ENCODE measurements at regions not wholly inside any gene's neighbourhood (a gene's known extent, or its start where the extent isn't known, plus 50 kb on each side); places are given as distances from the start of the nearest gene placed in this dataset.

DNA sequence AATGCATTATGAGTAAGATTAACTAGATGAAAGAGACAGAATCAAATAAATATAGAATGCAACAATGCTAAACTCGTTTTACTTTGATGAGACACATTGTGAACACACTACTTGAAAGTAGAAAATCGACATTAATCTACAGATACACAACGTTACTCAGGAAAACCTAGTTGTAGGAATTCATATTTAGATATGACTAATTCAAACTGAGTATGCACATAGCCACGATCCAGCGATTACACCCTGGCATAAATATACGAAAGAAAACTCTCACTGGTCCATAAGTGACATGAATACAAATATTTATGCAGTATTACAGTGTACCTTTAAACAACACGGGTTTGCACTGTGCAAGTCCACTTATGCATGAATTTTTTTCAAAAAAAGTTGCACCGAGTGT is 485.6 kb downstream of the TMX3 start:
- no peak for DNase-seq (ENCODE audit: low read depth)
- TF ChIP-seq, protein P1, sequence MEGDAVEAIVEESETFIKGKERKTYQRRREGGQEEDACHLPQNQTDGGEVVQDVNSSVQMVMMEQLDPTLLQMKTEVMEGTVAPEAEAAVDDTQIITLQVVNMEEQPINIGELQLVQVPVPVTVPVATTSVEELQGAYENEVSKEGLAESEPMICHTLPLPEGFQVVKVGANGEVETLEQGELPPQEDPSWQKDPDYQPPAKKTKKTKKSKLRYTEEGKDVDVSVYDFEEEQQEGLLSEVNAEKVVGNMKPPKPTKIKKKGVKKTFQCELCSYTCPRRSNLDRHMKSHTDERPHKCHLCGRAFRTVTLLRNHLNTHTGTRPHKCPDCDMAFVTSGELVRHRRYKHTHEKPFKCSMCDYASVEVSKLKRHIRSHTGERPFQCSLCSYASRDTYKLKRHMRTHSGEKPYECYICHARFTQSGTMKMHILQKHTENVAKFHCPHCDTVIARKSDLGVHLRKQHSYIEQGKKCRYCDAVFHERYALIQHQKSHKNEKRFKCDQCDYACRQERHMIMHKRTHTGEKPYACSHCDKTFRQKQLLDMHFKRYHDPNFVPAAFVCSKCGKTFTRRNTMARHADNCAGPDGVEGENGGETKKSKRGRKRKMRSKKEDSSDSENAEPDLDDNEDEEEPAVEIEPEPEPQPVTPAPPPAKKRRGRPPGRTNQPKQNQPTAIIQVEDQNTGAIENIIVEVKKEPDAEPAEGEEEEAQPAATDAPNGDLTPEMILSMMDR (IDR thresholded peaks at IDR 0.05; ENCODE audit: insufficient read depth, low read length) = no peak
- no peak overlapping the region for H3K4me3 ChIP-seq (ENCODE audit: low read depth, low read length)

DNA sequence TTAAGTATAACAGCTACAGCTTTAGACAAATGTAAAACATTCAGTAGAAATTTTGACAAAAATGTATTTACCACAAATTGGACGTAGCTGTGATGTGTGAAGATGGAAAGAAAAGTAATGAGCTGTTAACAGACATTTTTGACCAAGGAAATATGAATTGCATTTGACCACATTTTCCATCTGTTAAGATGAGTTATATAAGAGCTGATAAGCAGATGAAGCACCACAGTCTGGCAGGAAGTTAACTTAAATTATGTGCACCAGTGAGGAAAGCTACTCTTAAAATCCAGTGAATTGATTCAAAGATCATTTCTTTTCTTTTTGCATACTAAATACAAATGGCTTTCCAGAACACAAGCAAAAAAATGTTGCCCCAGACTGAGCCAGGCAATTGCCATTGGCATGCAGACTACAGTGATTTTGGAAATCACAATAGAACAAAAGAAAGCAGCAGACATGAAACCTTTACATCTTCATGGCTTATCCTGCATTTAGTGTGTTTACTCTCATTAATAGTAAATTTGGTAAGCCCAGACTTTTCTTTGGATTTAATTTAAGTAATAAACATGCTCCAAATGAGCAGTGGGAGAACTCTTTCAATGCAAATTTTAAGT is 493.7 kb downstream of the TMX3 start:
- DNase-seq (ENCODE audit: low read depth) = peak; percentile 49
- TF ChIP-seq, protein P1 (IDR thresholded peaks at IDR 0.05; ENCODE audit: insufficient read depth, low read length) = no peak
- no peak overlapping the region for H3K4me3 ChIP-seq (ENCODE audit: low read depth, low read length)

DNA sequence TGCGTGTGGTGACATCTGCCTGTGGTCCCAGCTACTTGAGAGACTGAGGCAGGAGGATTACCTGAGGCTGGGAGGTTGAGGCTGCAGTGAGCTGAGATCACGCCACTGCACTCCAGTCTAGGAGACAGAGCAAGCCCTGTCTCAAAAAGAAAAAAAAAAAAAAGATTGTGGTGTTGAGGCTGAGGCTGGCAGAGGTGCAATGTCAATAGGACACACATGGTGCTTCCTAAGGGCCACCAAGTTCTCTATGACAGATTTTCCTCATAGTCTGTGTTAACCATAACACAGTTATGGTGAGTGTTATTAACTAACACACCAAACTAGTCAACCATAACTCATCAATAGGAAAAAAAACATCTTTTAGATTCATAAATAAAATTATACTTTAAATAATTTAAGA is 494.4 kb downstream of the TMX3 start:
- TF ChIP-seq, protein P1 (IDR thresholded peaks at IDR 0.05; ENCODE audit: insufficient read depth, low read length) = no peak
- no peak overlapping the region for H3K4me3 ChIP-seq (ENCODE audit: low read depth, low read length)
- DNase-seq (ENCODE audit: low read depth) = no peak

DNA sequence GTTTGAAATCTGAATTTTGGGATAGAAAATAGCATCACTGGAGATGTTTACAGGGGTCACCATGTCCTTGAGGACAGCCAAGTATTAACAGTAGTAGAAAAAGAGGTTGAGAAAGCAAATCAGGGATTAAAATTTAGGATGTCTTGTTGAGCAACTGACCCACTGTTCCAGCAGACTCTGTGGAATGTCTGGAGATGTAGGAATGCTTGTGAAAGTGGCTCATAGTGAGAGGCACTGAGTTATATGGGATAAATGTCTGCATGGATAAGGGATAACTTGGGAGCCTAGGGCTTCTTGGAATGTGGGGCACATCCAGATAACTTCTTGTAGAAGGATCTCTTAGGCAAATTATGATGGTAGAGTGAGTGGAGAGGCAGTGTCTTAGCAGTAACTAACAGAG is 495.0 kb downstream of the TMX3 start:
- DNase-seq (ENCODE audit: low read depth) = peak; percentile 55
- H3K4me3 ChIP-seq (ENCODE audit: low read depth, low read length) = no peak overlapping the region
- TF ChIP-seq, protein P1 (IDR thresholded peaks at IDR 0.05; ENCODE audit: insufficient read depth, low read length) = no peak

DNA sequence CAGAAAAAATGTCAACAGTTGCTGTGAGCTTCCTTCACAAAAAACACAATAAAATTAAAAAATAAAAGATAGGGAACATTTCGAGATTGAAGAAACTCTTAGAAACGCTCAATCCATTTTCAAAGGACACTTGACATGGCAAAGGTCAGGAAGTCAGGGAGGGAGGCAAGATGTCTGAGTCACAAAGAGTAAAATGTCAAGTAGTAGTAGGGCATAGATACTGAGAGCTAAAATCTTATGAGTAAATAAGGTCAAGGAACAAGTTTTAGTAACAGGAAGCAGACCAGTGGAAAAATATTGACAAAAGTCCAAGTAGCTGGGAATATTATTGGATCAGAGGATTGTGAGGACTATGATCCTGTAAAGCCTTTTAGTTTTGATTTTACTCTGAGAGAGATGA is 495.6 kb downstream of the TMX3 start:
- DNase-seq (ENCODE audit: low read depth) = no peak
- no peak overlapping the region for H3K4me3 ChIP-seq (ENCODE audit: low read depth, low read length)
- TF ChIP-seq, protein P1 (IDR thresholded peaks at IDR 0.05; ENCODE audit: insufficient read depth, low read length) = no peak

DNA sequence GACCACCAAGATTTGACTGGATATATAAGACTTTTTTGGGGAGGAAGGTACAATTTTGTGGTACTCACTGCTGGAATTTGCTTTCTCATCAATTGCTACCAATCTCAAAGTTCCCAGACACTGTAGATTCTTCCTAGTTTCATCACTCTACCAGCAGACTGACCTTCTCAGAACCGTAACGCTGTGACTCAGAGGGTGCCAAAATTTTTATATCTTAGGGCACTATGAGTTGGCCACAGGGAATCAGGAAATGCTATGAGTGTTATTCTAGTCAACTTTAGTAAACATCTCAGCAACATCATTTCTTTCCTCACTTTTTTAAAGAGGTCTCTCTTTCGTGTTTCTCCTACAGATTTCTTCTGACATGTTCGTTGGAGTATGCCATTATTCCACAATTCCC is 499.0 kb downstream of the TMX3 start:
- TF ChIP-seq, protein P1 (IDR thresholded peaks at IDR 0.05; ENCODE audit: insufficient read depth, low read length) = no peak
- DNase-seq (ENCODE audit: low read depth) = peak; percentile 28
- H3K4me3 ChIP-seq (ENCODE audit: low read depth, low read length) = no peak overlapping the region

DNA sequence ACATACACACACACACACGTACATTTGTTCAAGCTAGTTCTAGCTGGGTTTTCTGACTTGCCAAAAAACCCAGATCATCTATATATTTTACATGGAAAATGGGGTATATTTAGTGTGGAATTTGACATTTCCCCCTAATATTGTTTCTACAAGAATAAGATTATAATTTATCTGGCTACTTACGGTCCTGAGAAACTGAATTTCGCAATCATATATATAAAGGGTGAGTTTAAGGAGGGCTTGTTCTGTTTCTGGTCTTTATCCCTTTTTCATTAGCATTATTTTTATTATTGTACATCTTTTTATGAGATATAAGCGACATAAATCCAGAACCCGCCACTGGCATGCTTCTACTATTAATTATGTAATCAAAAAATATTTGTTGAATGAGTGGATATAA is 528.9 kb downstream of the TMX3 start:
- no peak for DNase-seq (ENCODE audit: low read depth)
- H3K4me3 ChIP-seq (ENCODE audit: low read depth, low read length) = no peak overlapping the region
- TF ChIP-seq, protein P1 (IDR thresholded peaks at IDR 0.05; ENCODE audit: insufficient read depth, low read length) = no peak
